ENCODE measurements at regions not wholly inside any gene's neighbourhood (a gene's known extent, or its start where the extent isn't known, plus 50 kb on each side); places are given as distances from the start of the nearest gene placed in this dataset.

GRCh38 chr4:165666836-165667235 is 206.2 kb upstream of the TLL1 start:
- DNase-seq (ENCODE audit: low spot score): no peak
- no peak for FAIRE-seq

GRCh38 chr4:165667969-165668368 is 205.1 kb upstream of the TLL1 start:
- DNase-seq (ENCODE audit: low spot score) (no peak), FAIRE-seq (no peak)

GRCh38 chr4:165668694-165669093 is 204.3 kb upstream of the TLL1 start:
- FAIRE-seq: no peak
- DNase-seq (ENCODE audit: low spot score): no peak

- no peak for DNase-seq (ENCODE audit: low spot score)
- FAIRE-seq: no peak
Measured at GRCh38 chr4:165677081-165677480, 196.0 kb upstream of the TLL1 start.

- no peak for FAIRE-seq
Measured at GRCh38 chr4:165678236-165678935, 194.7 kb upstream of the TLL1 start.

GRCh38 chr4:165678936-165679325 is 194.1 kb upstream of the TLL1 start:
- FAIRE-seq: no peak
- DNase-seq (ENCODE audit: low spot score): no peak

More at GRCh38 chr4:165678236-165678935, 194.7 kb upstream of the TLL1 start:
- DNase-seq (ENCODE audit: low spot score): no peak

- FAIRE-seq (no peak), DNase-seq (ENCODE audit: low spot score) (no peak)
Measured at GRCh38 chr4:165680821-165681220, 192.2 kb upstream of the TLL1 start.

- no peak for DNase-seq (ENCODE audit: low spot score)
Measured at GRCh38 chr4:165682611-165683010, 190.4 kb upstream of the TLL1 start.

GRCh38 chr4:165684177-165684805 is 188.7 kb upstream of the TLL1 start:
- FAIRE-seq: peak; percentile 78

More at GRCh38 chr4:165682611-165683010, 190.4 kb upstream of the TLL1 start:
- no peak for FAIRE-seq

GRCh38 chr4:165686756-165687155 is 186.3 kb upstream of the TLL1 start:
- FAIRE-seq: no peak
- no peak for DNase-seq (ENCODE audit: low spot score)

More at GRCh38 chr4:165684177-165684805, 188.7 kb upstream of the TLL1 start:
- DNase-seq (ENCODE audit: low spot score): peak; percentile 41

- DNase-seq (ENCODE audit: low spot score): no peak
- no peak for FAIRE-seq
Measured at GRCh38 chr4:165689159-165689558, 183.9 kb upstream of the TLL1 start.

- FAIRE-seq: no peak
- no peak for DNase-seq (ENCODE audit: low spot score)
Measured at GRCh38 chr4:165692082-165692481, 181.0 kb upstream of the TLL1 start.

- FAIRE-seq (no peak), DNase-seq (ENCODE audit: low spot score) (no peak)
Measured at GRCh38 chr4:165698272-165698671, 174.8 kb upstream of the TLL1 start.

- FAIRE-seq (no peak), DNase-seq (ENCODE audit: low spot score) (no peak)
Measured at GRCh38 chr4:165699055-165699454, 174.0 kb upstream of the TLL1 start.

- DNase-seq (ENCODE audit: low spot score) (no peak), FAIRE-seq (no peak)
Measured at GRCh38 chr4:165700855-165701254, 172.2 kb upstream of the TLL1 start.

- no peak for DNase-seq (ENCODE audit: low spot score)
- FAIRE-seq: no peak
Measured at GRCh38 chr4:165707128-165707527, 165.9 kb upstream of the TLL1 start.

GRCh38 chr4:165709516-165709915 is 163.5 kb upstream of the TLL1 start:
- DNase-seq (ENCODE audit: low spot score): no peak
- no peak for FAIRE-seq

GRCh38 chr4:165709973-165710526 is 163.0 kb upstream of the TLL1 start:
- DNase-seq (ENCODE audit: low spot score) (no peak), FAIRE-seq (no peak)

GRCh38 chr4:165711436-165711835 is 161.6 kb upstream of the TLL1 start:
- no peak for FAIRE-seq

GRCh38 chr4:165711912-165712311 is 161.1 kb upstream of the TLL1 start:
- no peak for DNase-seq (ENCODE audit: low spot score)
- no peak for FAIRE-seq

More at GRCh38 chr4:165711436-165711835, 161.6 kb upstream of the TLL1 start:
- no peak for DNase-seq (ENCODE audit: low spot score)

GRCh38 chr4:165714650-165715049 is 158.4 kb upstream of the TLL1 start:
- DNase-seq (ENCODE audit: low spot score) (no peak), FAIRE-seq (no peak)

- DNase-seq (ENCODE audit: low spot score) (no peak), FAIRE-seq (no peak)
Measured at GRCh38 chr4:165715211-165715610, 157.8 kb upstream of the TLL1 start.

GRCh38 chr4:165715989-165716388 is 157.0 kb upstream of the TLL1 start:
- FAIRE-seq: no peak

More at GRCh38 chr4:165715989-165716388, 157.0 kb upstream of the TLL1 start:
- no peak for DNase-seq (ENCODE audit: low spot score)

Measured in RCC 7860 (cell line).